ENCODE measurements at regions not wholly inside any gene's neighbourhood (a gene's known extent, or its start where the extent isn't known, plus 50 kb on each side); places are given as distances from the start of the nearest gene placed in this dataset.

DNA sequence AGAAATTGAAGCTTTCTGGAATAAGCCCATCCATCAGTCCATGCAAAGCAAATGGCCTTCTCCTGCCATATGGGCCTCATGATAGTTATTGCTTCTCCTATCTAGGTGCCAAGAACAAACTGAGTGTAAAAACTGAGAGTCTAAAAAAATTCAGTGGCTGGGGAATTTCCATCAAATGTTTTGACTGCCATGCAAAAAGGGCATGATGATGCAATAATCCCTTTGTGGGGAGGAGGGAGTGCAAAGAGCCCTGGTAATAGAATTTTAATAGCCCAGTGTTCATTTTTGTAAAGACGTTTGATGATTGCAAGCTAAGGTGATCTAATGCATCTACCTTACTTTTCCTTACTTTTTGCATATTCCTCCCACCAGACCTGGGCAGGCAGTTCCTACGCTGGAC, 683.7 kb downstream of the EPM2A start:
- intact Hi-C loops (cut with micrococcal nuclease; ENCODE audit: unreplicated experiment) (no loop called here), in situ Hi-C loops (cut with HindIII; ENCODE audit: low pct_unique_long_range_greater_than_20kb, low sequenced_read_pairs) (no loop called here)
- no TSS peak for BruUV-seq (replicated peaks)
- no peak overlapping the region for H3K27ac ChIP-seq (ENCODE audit: low read length)
- no peaks in the 10 kb centered on the region for H3K36me3 ChIP-seq (ENCODE audit: control insufficient read depth, insufficient read depth, low read length)
- DNase-seq (ENCODE audit: low read depth, low spot score), result no peak
- ATAC-seq, result no peak
- H3K27me3 ChIP-seq (ENCODE audit: control insufficient read depth, insufficient read depth, low read length), result no peaks in the 10 kb centered on the region
- ChIA-PET CTCF (no interaction called here), POLR2A (interaction anchor here (0.6 kb wide), 1 partner anchor 683 kb away, joined by 3 read pairs; no protein-coding TSS in a partner anchor)
- no peak overlapping the region for H3K4me3 ChIP-seq (ENCODE audit: low read depth in 2 of 2, low read length in 2 of 2)
- no peaks in the 10 kb centered on the region for H3K9me3 ChIP-seq (ENCODE audit: control insufficient read depth, insufficient read depth, low read depth, low read length)
- H3K4me1 ChIP-seq (ENCODE audit: control insufficient read depth, insufficient read depth, low read length), result no peaks in the 10 kb centered on the region
- TF ChIP-seq POLR2AphosphoS5 (IDR thresholded peaks at IDR 0.05; ENCODE audit: low read depth, low read length) (no peak), TCF7L2 (IDR thresholded peaks at IDR 0.05; ENCODE audit: low read depth, low read length) (no peak), CTCF (IDR thresholded peaks at IDR 0.05) (no peak), REST (IDR thresholded peaks at IDR 0.05; ENCODE audit: insufficient read depth in 1 of 2, low read depth in 2 of 2, low read length in 1 of 2) (no peak), SIN3A (IDR thresholded peaks at IDR 0.05; ENCODE audit: borderline replicate concordance, insufficient read depth, low read depth, low read length) (no peak)

- ChIA-PET CTCF (no interaction called here), POLR2A (no interaction called here)
- intact Hi-C loops (cut with micrococcal nuclease; ENCODE audit: unreplicated experiment), result no loop called here
- no peak overlapping the region for H3K4me3 ChIP-seq (ENCODE audit: low read depth in 2 of 2, low read length in 2 of 2)
- DNase-seq (ENCODE audit: low read depth, low spot score), result no peak
- in situ Hi-C loops (cut with HindIII; ENCODE audit: low pct_unique_long_range_greater_than_20kb, low sequenced_read_pairs), result no loop called here
- BruUV-seq (replicated peaks), result no TSS peak
- TF ChIP-seq POLR2AphosphoS5 (IDR thresholded peaks at IDR 0.05; ENCODE audit: low read depth, low read length) (no peak), REST (IDR thresholded peaks at IDR 0.05; ENCODE audit: insufficient read depth in 1 of 2, low read depth in 2 of 2, low read length in 1 of 2) (no peak), TCF7L2 (IDR thresholded peaks at IDR 0.05; ENCODE audit: low read depth, low read length) (no peak), SIN3A (IDR thresholded peaks at IDR 0.05; ENCODE audit: borderline replicate concordance, insufficient read depth, low read depth, low read length) (no peak), CTCF (IDR thresholded peaks at IDR 0.05) (no peak)
- H3K9me3 ChIP-seq (ENCODE audit: control insufficient read depth, insufficient read depth, low read depth, low read length), result no peaks in the 10 kb centered on the region
- no peak overlapping the region for H3K27ac ChIP-seq (ENCODE audit: low read length)
- no peaks in the 10 kb centered on the region for H3K4me1 ChIP-seq (ENCODE audit: control insufficient read depth, insufficient read depth, low read length)
- no peak for ATAC-seq
- no peaks in the 10 kb centered on the region; the same call in 1 of the 2 replicates for H3K27me3 ChIP-seq (ENCODE audit: control insufficient read depth, insufficient read depth, low read length)
- H3K36me3 ChIP-seq (ENCODE audit: control insufficient read depth, insufficient read depth, low read length), result no peaks in the 10 kb centered on the region
Observed at GRCh38 chr6:145055567-145055966, 679.8 kb downstream of the EPM2A start.
